ENCODE measurements at regions not wholly inside any gene's neighbourhood (a gene's known extent, or its start where the extent isn't known, plus 50 kb on each side); places are given as distances from the start of the nearest gene placed in this dataset.

DNA sequence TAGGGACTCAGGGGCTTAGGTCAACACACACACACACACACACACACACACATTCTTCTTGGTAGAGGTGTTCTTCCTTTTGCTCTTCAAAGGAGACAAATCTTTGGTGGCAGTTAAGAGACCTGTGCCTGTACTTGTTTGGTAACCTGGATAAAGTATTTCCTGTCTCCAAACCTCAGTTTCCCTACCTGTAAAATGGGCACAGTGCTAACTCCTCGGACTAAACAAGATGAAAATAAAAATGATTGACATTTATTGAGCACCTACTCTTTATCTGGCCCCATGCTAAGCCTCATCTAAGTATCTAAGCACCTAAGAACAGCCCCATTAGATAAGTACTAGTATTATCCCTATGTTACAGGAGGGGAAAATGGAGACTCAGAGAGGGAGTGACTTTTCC is 220.8 kb upstream of the MYL2 start:
- TF ChIP-seq, protein P1, sequence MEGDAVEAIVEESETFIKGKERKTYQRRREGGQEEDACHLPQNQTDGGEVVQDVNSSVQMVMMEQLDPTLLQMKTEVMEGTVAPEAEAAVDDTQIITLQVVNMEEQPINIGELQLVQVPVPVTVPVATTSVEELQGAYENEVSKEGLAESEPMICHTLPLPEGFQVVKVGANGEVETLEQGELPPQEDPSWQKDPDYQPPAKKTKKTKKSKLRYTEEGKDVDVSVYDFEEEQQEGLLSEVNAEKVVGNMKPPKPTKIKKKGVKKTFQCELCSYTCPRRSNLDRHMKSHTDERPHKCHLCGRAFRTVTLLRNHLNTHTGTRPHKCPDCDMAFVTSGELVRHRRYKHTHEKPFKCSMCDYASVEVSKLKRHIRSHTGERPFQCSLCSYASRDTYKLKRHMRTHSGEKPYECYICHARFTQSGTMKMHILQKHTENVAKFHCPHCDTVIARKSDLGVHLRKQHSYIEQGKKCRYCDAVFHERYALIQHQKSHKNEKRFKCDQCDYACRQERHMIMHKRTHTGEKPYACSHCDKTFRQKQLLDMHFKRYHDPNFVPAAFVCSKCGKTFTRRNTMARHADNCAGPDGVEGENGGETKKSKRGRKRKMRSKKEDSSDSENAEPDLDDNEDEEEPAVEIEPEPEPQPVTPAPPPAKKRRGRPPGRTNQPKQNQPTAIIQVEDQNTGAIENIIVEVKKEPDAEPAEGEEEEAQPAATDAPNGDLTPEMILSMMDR (IDR thresholded peaks at IDR 0.05; ENCODE audit: poor library complexity) = no peak
- TF ChIP-seq EZH2 (IDR thresholded peaks at IDR 0.05; ENCODE audit: borderline replicate concordance) (no peak), EZH2phosphoT487 (IDR thresholded peaks at IDR 0.05; ENCODE audit: low read depth, severe bottlenecking, unreplicated experiment) (no peak)

Data from hepatocyte (in vitro differentiated cells).